Tibial nerve (tissue), 4 donors: ENCODE measurements at regions not wholly inside any gene's neighbourhood (a gene's known extent, or its start where the extent isn't known, plus 50 kb on each side); places are given as distances from the start of the nearest gene placed in this dataset.
"Not testable (repeated sequence)": the region's sequence is repeated elsewhere in the genome, so short reads cannot be mapped to it uniquely, and the experiment has no call there.

Experiments used
- DNase-seq, 2 donors: peaks; one replicate each; pipeline ENCODE4 v3.0.0-alpha.2; 2019; ENCODE audit warnings: low spot score in 2 of 2
- H3K27ac ChIP-seq, 4 donors: fragments of 200-600 bp; sonication (generic) in 3 of 4; one replicate each; pipeline ENCODE4 v1.5.1; 2017 to 2019; ENCODE audit warnings: mild to moderate bottlenecking in 1 of 4
- H3K27me3 ChIP-seq, 2 donors: fragments of 200-600 bp; sonication (generic) in 1 of 2; one replicate each; pipeline versions ENCODE4 v1.5.1 to v1.6.0; 2017 to 2019
- H3K36me3 ChIP-seq, 3 donors: fragments of 200-600 bp; sonication (generic); one replicate each; pipeline ENCODE4 v1.5.1; 2018 to 2019
- H3K4me1 ChIP-seq, 4 donors: fragments of 200-600 bp; sonication (generic) in 3 of 4; one replicate each; pipeline ENCODE4 v1.5.1; 2017 to 2019
- H3K4me3 ChIP-seq, 4 donors: fragments of 200-600 bp; sonication (generic) in 3 of 4; one replicate each; pipeline ENCODE4 v1.5.1; 2017 to 2019; ENCODE audit warnings: mild to moderate bottlenecking in 1 of 4, moderate library complexity in 1 of 4
- H3K9me3 ChIP-seq, 4 donors: fragments of 200-600 bp; sonication (generic) in 3 of 4; one replicate each; pipeline ENCODE4 v1.5.1; 2017 to 2019
- EP300 ChIP-seq, 2 donors: sonication (generic); formaldehyde crosslinking; IDR thresholded peaks; one replicate each; pipeline ENCODE4 v1.6.1; 2017; ENCODE audit warnings: antibody characterized with exemption in 2 of 2, mild to moderate bottlenecking in 1 of 2
- POLR2A ChIP-seq, 2 donors: fragments of 450-650 bp; IDR thresholded peaks; one replicate each; pipeline ENCODE4 v1.6.1; 2017; ENCODE audit warnings: antibody characterized with exemption in 2 of 2, mild to moderate bottlenecking in 2 of 2, moderate library complexity in 2 of 2
- WGBS, 2 donors: methylation state at CpG; one replicate each; pipeline ENCODE4 v1.1.5; 2018; 5-methylcytosine and 5-hydroxymethylcytosine counted together
- TF ChIP-seq, protein P1 (sequence below), 5 experiments: fragments of 200-600 bp in 3 of 5; fragments of 450-650 bp in 2 of 5; sonication (generic) in 3 of 5; IDR thresholded peaks; one replicate each; pipeline ENCODE4 v1.5.1; 2016 to 2019; ENCODE audit warnings: antibody characterized with exemption in 5 of 5, mild to moderate bottlenecking in 3 of 5, moderate library complexity in 2 of 5

DNA sequence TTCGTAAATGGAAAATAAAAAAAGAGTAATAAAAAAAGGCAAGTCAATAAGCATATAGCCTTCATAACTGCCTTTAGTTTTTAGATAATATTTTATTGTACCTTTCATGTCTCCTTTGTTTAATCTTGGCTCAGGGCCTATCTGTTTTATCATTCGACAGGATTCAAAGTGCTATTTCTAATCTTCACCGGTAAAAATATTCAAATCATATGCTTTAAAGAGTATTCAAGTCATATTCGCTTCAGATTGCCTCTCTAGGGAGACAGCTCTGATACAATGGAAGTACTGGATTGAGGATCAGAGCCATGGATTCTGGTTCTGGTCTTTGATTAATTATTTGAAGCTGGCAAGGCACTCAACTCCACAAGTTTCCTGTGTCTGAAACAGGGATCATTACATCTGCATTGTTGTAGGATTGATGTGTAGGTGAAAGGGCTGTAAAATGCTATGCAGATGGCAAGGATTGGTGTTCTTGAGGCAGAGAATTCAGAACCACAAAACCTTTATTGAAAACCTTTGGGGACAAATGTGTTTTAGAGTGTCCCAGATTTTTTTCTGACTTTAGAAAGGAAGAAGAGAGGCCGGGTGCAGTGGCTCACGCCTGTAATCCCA, 84.3 kb upstream of the RAPH1 start:
- 70 to 76% methylated on average over 6 of the region's 6 CpGs for WGBS, 2 donors
- peaks cover 0 to 3% (median 0%) of the 10 kb centered on the region in 4 donors for H3K9me3 ChIP-seq
- no peaks in the 10 kb centered on the region for H3K36me3 ChIP-seq
- H3K27me3 ChIP-seq, result no peaks in the 10 kb centered on the region
- no peak for TF ChIP-seq POLR2A (IDR thresholded peaks at IDR 0.05)
- no peak for TF ChIP-seq EP300 (IDR thresholded peaks at IDR 0.05)
- TF ChIP-seq, protein P1, sequence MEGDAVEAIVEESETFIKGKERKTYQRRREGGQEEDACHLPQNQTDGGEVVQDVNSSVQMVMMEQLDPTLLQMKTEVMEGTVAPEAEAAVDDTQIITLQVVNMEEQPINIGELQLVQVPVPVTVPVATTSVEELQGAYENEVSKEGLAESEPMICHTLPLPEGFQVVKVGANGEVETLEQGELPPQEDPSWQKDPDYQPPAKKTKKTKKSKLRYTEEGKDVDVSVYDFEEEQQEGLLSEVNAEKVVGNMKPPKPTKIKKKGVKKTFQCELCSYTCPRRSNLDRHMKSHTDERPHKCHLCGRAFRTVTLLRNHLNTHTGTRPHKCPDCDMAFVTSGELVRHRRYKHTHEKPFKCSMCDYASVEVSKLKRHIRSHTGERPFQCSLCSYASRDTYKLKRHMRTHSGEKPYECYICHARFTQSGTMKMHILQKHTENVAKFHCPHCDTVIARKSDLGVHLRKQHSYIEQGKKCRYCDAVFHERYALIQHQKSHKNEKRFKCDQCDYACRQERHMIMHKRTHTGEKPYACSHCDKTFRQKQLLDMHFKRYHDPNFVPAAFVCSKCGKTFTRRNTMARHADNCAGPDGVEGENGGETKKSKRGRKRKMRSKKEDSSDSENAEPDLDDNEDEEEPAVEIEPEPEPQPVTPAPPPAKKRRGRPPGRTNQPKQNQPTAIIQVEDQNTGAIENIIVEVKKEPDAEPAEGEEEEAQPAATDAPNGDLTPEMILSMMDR (IDR thresholded peaks at IDR 0.05), result no peak
- DNase-seq, result no peak
- no peak overlapping the region for H3K4me3 ChIP-seq
- H3K4me1 ChIP-seq, result no peaks in the 10 kb centered on the region
- no peak overlapping the region for H3K27ac ChIP-seq

- Histone ChIP-seq H3K27me3 (no peaks in the 10 kb centered on the region), H3K36me3 (no peaks in the 10 kb centered on the region), H3K4me1 (peaks cover 0 to 12% (median 0%) of the 10 kb centered on the region in 4 donors), H3K9me3 (peaks cover 0 to 3% (median 0%) of the 10 kb centered on the region in 4 donors), H3K27ac (no peak overlapping the region), H3K4me3 (no peak overlapping the region)
- DNase-seq, result no peak
- WGBS, 2 donors, result 91 to 92% methylated on average over 5 of the region's 5 CpGs
- TF ChIP-seq, protein P1 (IDR thresholded peaks at IDR 0.05), result no peak
- TF ChIP-seq POLR2A (IDR thresholded peaks at IDR 0.05) (no peak), EP300 (IDR thresholded peaks at IDR 0.05) (no peak)
These were observed 84.4 kb upstream of the CD28 start for GRCh38 chr2:203621981-203622515.

DNA sequence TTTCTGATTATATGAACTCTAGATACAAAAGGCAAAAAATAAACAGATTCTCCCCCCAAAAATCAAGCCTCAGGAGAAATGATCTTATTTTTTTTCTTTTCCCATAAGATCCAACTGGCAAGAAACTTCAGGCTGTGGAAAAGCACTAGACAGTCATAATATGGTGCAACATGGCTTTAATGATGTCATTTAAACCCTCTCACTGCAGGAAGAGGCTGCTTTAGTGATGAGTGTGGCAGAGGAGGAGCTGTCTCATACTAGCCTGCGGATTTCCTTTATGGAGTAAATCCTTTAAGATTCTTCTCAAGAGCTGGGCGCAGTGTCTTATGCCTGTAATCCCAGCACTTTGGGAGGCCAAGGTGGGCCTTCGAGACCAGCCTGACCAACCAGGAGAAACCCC, 83.3 kb upstream of the CD28 start:
- Histone ChIP-seq H3K4me3 (no peak overlapping the region), H3K36me3 (no peaks in the 10 kb centered on the region), H3K9me3 (peaks cover 0 to 3% (median 0%) of the 10 kb centered on the region in 4 donors), H3K27ac (no peak overlapping the region), H3K27me3 (no peaks in the 10 kb centered on the region), H3K4me1 (peaks cover 0 to 18% (median 4%) of the 10 kb centered on the region in 4 donors)
- DNase-seq, result no peak
- TF ChIP-seq EP300 (IDR thresholded peaks at IDR 0.05) (no peak), POLR2A (IDR thresholded peaks at IDR 0.05) (no peak)
- TF ChIP-seq, protein P1 (IDR thresholded peaks at IDR 0.05), result no peak
- WGBS, 2 donors, result 94 to 99% methylated on average over 3 of the region's 3 CpGs

GRCh38 chr2:203623661-203624060, 82.8 kb upstream of the CD28 start:
- 68 to 73% methylated on average over 6 of the region's 6 CpGs for WGBS, 2 donors

GRCh38 chr2:203625701-203626100, 80.7 kb upstream of the CD28 start:
- Histone ChIP-seq H3K9me3 (peaks cover 0 to 3% (median 0%) of the 10 kb centered on the region in 4 donors), H3K27me3 (no peaks in the 10 kb centered on the region), H3K4me3 (no peak overlapping the region), H3K27ac (no peak overlapping the region), H3K4me1 (peaks cover 0 to 20% (median 4%) of the 10 kb centered on the region in 4 donors), H3K36me3 (no peaks in the 10 kb centered on the region)
- TF ChIP-seq, protein P1 (IDR thresholded peaks at IDR 0.05), result no peak
- TF ChIP-seq POLR2A (IDR thresholded peaks at IDR 0.05), result no peak
- no peak for TF ChIP-seq EP300 (IDR thresholded peaks at IDR 0.05)
- DNase-seq, result no peak
- WGBS, 2 donors, result 54 to 68% methylated on average over 1 of the region's 1 CpG

More at GRCh38 chr2:203623661-203624060, 82.8 kb upstream of the CD28 start:
- Histone ChIP-seq H3K4me1 (peaks cover 0 to 18% (median 4%) of the 10 kb centered on the region in 4 donors), H3K36me3 (no peaks in the 10 kb centered on the region), H3K9me3 (peaks cover 0 to 3% (median 0%) of the 10 kb centered on the region in 4 donors), H3K4me3 (no peak overlapping the region), H3K27ac (no peak overlapping the region), H3K27me3 (no peaks in the 10 kb centered on the region)
- DNase-seq, result no peak
- TF ChIP-seq EP300 (IDR thresholded peaks at IDR 0.05), result no peak
- no peak for TF ChIP-seq POLR2A (IDR thresholded peaks at IDR 0.05)
- TF ChIP-seq, protein P1 (IDR thresholded peaks at IDR 0.05), result no peak

GRCh38 chr2:203626247-203626646, 80.2 kb upstream of the CD28 start:
- H3K9me3 ChIP-seq, H3K4me3 ChIP-seq, H3K27ac ChIP-seq, H3K27me3 ChIP-seq, DNase-seq, H3K36me3 ChIP-seq: not testable (repeated sequence)
- WGBS, 2 donors, result 71 to 83% methylated on average over 4 of the region's 4 CpGs
- peaks cover 0 to 25% (median 6%) of the 10 kb centered on the region in 4 donors for H3K4me1 ChIP-seq
